Activated T-cell treated with anti-CD3 and anti-CD28 coated beads for 24 hours (primary cell): ENCODE measurements at regions not wholly inside any gene's neighbourhood (a gene's known extent, or its start where the extent isn't known, plus 50 kb on each side); places are given as distances from the start of the nearest gene placed in this dataset.
"Not testable (repeated sequence)": the region's sequence is repeated elsewhere in the genome, so short reads cannot be mapped to it uniquely, and the experiment has no call there.

Experiments used
- DNase-seq: peaks from one replicate; pipeline ENCODE4 v3.0.0-alpha.2; 2020; ENCODE audit warnings: low read depth

DNA sequence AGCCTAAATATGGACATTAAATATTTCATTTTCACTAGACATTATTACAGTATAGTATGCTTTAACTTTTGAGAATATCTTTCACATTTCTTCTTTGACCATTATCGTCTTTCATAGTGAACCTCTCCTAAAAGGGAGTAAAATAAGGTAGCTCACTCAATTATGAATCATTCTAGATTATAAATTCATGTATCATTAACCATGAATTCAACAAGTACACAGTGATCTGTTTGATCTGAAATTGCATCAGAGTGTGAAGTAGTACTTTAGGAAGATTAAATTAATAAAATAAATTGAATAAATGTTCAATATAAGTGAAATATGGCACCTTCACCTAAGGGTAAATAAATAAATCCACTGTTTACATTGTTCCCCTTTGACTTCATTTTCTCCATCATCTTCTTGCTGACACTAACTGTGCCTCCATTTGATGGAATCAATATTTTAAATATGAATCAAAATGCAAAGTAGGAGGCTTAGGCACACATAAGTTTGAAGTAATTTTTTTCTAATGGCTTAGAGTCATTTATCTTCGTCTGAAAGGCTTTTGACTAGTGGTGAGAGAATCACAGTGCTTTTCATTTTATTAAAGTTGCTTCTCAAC, 174.1 kb upstream of the MDFIC2 start:
- DNase-seq = no peak

DNA sequence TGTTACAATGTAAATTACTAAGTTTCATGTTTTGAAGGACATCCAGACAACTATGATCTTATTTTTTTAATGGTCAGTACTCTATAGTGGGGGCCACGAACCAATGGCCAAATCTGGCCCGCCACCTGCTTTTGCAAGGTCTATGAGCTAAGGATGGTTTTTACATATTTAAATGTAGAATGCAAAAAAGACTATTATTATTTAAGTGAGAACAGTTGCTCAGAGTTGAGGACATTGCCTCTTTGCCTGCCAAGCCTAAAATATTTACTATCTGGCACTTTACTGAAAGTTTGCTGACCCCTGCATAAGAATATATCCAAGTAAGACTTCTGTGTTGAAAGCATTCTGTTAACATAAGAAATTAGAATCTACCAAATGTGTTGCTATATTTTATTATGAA, 163.7 kb upstream of the MDFIC2 start:
- no peak for DNase-seq

DNA sequence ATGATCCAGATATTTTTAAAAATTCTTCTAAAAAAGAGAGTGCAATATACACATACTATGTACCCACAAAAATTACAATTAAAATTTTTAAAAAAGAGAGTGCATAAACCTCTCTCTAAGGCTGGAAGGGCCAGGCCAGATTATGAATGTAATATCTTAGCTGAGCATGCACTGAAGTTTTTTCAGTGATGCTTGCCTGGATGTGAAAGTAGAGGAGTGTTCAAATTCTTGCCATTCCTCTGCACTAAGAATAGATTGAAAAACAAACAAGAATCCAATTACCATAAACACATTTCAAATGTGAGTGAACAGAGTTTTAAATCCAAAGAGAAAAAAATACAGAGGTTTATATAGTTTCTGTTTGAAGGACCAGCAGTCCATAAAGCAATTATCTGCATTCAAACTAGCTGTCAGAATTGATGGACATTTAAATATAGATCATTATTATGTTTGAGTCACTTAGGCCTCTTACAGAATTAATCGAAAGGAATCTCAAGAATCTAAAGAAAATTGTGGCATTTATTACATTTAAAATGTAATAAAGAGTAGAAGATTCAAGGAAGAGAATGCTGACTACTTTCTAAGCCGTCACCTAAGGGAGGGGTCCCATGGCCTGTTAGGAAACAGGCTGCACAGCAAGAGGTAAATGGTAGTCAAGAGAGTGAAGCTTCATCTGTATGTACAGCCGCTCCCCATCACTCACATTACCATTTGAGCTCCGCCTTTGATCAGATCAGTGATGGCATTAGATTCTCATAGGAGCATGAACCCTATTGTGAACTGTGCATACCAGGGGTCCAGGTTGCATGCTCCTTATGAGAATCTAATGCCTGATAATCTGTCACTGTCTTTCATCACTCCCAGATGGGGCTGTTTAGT, 159.3 kb upstream of the MDFIC2 start:
- DNase-seq = no peak

DNA sequence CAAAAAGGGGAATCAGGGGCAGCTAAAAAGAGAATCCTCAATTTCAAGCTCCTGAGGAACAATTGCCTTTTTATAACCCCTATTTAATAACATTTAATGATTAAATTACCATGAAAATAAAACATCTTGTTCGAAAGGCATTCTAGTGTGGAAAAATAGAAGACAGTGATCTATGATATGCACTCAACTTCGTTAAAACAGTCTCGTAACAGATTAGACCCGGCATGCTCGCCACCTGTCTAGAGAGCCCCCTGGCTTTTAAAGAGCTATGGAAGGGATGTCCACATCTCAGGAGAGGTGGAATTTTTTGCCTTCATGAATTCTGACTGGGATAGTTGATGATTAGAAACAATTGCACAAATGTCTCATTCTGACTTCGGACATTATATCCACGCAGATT, 153.7 kb upstream of the MDFIC2 start:
- no peak for DNase-seq

DNA sequence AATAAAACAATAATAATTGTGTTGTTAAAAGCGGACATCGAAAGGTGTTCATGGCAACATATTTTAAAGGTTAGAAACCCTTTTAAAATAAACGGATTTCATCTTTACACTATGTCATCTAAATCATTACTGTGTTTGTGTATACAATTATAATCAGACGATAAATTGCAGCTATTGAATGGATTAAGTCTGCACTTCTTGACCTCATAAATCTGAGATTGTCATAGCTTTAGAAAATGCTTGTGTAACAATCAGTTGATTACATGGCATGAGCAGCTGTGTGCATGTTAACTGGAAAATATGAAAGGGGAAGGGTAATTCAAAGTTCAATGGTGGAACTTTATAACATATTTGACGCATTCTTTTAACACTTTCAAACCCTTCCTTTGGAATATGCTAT, 152.4 kb upstream of the MDFIC2 start:
- DNase-seq = no peak

DNA sequence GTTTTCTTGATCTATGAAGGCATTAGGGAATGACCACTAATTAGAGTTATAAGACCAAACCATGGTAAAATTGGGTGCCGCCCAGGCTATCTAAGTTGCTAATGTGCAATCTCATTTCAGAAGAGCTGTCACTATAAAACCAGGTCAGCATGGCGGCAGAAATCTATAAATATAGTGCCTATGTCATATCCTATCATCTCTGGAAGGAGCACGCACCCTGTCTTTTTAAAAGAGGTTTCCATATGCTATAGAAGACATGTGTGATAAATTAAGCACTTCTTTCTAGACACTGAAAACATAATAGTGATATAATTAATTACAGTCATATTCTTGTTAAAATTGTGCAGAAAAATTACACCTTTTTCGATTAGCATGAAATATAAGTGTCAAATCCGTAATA, 152.0 kb upstream of the MDFIC2 start:
- DNase-seq = no peak

DNA sequence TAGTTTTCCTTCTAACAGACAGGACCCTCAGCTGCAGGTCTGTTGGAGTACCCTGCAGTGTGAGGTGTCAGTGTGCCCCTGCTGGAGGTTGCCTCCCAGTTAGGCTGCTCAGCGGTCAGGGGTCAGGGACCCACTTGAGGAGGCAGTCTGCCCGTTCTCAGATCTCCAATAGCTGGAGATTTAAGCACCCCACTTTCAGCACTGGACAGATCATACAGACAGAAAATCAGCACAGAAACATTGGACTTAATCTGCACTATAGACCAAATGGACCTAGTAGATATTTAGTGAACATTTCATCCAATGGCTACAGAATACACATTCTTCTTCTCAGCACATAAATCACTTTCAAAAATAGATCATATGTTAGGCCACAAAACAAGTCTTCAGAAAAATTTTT, 137.8 kb upstream of the MDFIC2 start:
- not testable (repeated sequence) for DNase-seq

DNA sequence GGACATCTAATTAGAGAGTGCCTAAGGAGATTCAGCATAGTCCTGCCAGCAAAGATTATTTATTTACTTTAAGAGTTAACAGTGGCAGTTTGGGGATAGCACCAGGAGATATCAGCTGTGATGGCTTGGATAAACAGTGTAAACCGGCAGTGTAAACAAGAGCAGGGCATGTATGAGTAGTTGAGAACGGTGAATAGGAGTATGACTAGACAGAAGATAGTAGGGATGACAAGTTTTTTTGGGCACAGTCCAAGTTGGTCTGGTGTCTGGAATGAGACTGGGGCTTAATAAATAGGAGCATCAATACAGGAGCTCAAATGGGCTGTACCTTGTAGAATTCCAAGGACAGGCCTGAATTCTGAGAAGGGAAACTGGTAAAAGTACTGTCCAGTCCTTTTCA, 123.0 kb upstream of the MDFIC2 start:
- DNase-seq = not testable (repeated sequence)

DNA sequence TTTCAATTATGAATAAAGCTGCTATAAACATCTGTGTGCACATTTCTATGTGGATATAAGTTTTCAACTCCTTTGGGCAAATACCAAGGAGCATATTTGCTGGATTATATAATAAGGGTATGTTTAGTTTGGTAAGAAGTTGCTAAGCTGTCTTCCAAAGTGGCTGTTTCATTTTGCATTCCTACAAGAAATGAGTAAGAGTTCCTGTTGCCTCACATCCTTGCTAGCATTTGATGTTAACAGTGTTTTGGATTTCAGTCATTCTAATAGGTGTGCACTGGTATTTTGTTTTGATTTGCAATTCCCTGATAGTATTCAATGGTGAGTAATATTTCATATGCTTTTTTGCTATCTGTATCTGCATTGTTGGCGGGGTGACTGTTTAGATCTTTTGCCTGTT, 120.7 kb upstream of the MDFIC2 start:
- no peak for DNase-seq

DNA sequence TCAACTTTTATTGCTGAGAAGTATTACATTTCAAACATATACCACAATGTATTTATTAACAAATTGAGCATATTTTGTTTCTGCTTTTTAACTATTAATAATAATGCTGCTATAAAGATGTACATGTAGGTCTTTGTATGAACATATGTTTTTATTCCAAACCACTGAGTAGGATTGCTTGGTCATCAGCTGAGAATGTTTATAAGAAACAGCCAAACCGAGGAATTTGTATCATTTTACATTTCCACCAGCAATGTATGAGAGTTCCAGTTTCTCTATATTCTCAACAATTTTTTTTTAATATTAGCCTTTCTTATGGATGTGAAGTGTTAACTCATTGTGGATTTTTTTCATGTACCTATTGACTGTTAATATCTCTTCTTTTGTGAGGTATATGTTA, 119.5 kb upstream of the MDFIC2 start:
- DNase-seq = no peak

DNA sequence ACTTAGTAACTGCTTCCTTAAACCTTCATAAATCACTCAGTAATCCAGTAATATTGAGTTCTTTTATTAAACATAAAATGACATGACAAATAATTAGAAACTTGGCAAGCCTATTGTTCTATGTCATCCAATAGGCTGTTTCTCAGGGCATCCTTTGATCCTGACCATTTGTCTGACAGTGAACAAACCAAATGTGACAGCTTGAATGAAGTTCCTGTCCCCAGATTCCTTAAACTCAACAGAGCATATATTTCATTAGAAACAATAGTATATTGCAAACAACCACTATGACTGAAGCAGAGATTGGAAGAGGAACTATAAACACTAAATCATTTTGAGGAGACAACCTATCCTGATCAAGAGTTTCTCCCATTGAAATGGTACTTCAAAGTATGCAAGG, 113.6 kb upstream of the MDFIC2 start:
- no peak for DNase-seq

DNA sequence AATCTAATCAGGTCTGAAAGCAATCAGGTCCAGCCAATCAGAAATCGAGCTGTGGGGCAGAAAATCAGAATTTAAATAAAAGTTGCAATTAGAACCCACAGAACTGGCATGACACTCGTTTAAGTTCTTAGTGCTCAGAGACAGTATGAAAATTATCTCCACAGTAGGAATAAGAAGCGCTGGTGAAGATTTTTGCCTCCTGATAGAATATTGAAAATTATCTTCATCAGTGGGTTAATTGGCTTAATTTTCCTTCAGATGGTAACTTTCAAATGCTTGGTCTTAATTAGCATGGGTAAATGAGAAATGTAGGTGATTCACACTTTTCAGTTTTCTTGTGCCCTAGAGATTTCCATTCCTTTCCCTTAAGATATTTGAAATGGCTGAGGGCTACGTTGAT, 109.1 kb upstream of the MDFIC2 start:
- no peak for DNase-seq

DNA sequence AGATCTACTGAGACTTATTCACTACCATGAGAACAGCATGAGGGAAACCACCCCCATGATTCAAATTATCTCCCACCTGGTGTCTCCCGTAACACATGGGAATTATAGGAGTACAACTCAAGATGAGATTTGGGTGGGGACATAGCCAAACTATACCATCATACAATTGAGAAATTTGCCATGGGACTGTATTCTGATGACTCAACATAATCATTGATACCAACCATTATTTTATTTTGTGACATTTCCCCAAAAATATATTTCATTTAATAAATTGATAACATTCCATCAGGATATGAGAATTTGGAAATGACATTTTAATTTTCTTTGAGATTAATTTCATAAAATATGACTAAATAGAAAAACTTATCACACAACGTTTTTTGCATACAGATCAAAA, 96.6 kb upstream of the MDFIC2 start:
- DNase-seq = no peak

DNA sequence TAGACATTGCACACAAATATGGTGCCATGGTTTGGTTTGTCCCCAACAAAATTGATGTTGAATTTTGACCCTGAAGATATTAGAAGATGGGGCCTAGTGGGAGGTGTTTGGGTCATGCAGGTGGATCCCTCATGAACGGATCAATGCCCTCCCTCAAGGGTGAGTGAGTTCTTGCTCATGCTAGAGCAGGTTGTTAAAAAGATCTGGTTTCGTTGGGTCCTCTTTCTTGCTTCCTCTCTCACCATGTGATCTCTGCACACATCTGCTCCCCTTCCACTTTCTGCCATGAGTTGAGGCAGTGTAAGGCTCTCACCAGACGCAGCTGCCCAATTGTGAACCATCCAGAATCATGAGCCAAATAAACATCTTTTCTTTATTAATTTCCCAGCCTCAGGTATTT, 87.8 kb upstream of the MDFIC2 start:
- no peak for DNase-seq

DNA sequence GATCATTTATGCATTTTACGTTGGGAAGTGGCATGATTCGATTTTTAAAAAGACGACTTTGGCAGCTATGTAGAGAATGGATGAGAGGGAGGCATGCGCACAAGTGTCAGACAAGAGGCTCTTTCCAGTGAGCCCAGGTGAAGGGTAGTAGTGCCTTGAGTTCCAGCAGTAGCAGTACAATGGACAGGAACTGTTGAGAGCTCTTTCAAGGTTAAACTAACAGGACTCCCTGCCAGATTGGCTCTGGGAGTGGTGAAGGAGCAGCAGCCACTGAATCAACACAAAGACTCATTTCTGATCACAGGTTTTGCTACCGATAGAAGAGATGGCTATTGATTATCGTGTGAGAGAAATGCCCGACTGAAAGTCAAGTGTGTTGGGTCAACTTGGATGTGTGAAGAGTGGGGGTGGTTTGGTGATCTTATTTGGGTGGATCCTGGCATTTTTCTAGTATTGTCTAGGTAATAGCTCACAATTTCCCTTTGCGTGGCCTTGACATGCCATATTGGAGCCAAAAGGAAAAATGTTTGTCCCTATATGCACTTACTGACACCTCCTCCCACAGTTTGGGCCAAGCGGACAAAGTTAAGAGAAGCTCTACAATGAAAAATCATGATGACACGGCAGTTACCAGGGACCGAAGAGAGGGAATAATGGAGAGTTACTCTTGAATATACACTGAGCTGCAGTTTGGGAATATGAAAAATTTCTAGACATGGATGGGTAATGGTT, 81.6 kb upstream of the MDFIC2 start:
- DNase-seq = no peak

DNA sequence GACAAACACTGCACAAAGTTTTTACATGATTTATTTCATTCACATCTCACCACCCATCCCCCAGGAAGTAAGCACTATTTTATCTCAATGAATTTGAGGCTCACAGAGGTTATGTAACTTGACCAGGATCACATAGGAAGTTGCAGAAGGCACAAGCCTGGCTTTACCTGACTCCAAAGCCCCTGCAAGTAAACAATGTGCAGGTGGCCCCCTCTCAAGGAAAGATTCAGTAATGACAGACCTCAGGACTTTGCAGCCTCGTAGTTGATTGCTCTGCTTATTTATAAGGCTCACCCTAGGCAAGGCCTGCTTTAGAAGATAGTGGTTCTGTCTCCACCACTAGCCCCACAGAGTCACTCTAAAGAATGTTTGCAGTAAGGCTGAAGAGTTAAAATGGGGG, 79.8 kb upstream of the MDFIC2 start:
- DNase-seq = no peak

DNA sequence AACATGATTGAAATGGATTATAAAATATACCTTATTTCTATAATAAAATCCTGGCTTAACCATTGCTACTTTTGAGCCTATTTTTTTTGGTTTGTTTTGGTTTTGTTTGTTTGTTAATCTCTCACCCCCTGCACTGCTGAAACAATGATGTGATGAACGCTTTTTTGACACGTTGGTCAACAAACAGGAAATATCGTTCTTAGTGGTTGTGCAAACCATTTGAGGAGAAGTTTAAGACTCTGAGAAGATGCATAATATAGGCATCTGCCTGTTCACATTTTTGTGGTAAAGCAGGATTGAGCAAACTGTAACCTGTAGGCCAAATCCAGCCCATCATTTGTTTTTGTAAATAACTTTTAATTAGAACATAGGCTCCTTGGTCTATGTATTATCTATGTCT, 75.5 kb upstream of the MDFIC2 start:
- no peak for DNase-seq

DNA sequence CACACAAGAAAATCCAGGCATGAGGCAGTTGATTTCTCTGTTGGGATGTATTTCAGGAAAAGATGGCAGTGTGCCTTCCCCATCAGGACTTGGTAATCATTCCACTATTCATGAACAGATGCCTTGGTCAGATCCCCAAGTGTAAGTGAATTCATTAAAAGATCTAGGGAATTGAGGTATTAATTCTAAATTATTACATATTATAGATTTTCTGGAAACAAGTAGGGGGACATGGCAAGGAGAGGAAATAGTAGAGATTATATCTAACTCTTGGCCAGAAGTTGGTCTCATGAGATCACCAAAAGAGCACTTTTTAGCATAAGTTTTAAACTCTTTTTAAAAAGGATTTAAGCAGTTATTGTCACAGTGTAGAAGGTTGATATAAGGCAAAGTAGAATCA, 74.4 kb upstream of the MDFIC2 start:
- no peak for DNase-seq

DNA sequence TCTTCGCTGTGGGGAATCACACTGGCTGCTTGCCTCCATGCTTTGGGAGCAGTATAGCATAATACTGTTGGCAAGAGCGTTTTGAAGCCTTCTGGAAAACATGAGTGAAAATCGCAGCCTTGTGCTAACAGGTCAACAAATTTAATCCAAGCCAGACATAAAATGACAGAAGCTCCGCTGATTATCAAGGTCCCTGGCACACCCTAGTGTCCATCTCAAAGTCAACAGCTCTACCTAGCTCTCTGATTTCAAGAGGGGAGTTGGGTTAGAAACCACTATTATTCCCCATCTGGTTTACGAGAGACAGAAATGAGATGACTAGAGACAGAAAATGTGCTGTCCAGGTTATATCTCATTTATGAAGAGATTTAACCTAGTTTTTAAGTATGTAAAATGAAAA, 73.6 kb upstream of the MDFIC2 start:
- no peak for DNase-seq

DNA sequence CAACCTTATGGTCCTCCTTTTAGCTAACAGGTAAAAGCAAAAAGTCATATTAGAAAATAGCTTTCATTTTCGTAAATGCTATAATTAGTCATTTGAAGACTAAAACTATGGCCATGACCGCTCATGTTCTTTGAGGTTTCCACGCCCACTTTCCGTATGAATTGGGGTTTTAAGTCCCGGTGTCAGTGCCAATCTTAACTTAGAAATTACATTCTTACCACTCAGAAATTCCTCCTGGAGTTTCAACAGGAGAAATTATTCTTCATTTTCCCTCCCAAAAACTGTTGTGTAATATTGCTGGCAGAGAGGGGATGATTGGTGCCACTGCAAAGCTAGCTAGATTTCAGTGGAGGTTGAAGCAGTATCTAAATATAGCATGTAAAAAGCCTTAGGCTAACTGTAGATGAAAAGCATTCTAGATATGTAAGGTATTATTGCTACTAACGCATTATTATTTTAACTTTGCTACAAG, 71.0 kb upstream of the MDFIC2 start:
- DNase-seq = no peak

DNA sequence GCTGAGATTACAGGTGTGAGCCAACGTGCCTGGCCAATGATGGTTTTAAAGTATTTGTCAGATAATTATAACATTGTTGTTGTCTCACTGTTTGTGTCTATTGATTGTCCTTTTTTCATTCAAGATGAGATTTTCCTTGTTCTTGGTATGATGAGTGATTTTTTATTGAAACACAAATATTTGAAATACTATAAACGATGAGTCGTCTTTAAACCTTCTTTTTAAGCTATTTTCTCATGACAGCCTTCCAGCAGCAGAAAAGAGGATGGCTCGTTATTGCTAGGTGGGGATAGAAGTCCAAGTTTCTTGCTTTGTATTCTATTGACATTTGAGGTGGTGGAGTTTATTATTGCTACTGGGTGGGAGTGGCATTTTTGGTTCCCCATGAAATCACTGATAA, 61.7 kb upstream of the MDFIC2 start:
- DNase-seq = no peak
